Activated naive CD4-positive, alpha-beta T cell treated with anti-CD3 and anti-CD28 coated beads, Interleukin-2, amount 50 U/mL, for 24 hours (primary cell): ENCODE measurements at regions not wholly inside any gene's neighbourhood (a gene's known extent, or its start where the extent isn't known, plus 50 kb on each side); places are given as distances from the start of the nearest gene placed in this dataset.

ENCODE experiments used
- H3K27ac Mint-ChIP-seq: one replicate; pipeline ENCODE4 v1.8.0; 2021; ENCODE audit warnings: mild to moderate bottlenecking, mixed read lengths
- H3K27me3 Mint-ChIP-seq: one replicate; pipeline ENCODE4 v1.8.0; 2021; ENCODE audit warnings: mixed read lengths
- H3K36me3 Mint-ChIP-seq: one replicate; pipeline ENCODE4 v1.8.0; 2021; ENCODE audit warnings: mixed read lengths
- H3K4me1 Mint-ChIP-seq: one replicate; pipeline ENCODE4 v1.8.0; 2021; ENCODE audit warnings: mixed read lengths
- H3K4me3 Mint-ChIP-seq: one replicate; pipeline ENCODE4 v1.8.0; 2021; ENCODE audit warnings: mild to moderate bottlenecking, mixed read lengths
- H3K9me3 Mint-ChIP-seq: one replicate; pipeline ENCODE4 v1.8.0; 2021; ENCODE audit warnings: mixed read lengths

DNA sequence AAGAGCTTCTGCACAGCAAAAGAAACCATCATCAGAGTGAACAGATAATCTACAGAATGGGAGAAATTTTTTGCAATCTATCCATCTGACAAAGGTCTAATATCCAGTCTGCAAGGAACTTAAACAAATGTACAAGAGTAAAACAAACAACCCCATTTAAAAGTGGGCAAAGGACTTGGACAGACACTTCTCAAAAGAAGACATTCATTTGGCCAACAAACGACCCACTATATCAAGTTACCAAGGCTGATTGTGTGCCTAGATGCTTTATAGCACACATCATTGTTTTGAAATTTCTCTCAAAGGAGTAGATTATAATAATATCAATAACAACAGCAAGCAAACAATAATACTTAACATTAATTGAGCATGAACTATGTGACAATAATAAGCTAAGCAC is 117.1 kb downstream of the TFPI2 start:
- H3K9me3 Mint-ChIP-seq = peaks cover 5% of the 10 kb centered on the region
- H3K4me1 Mint-ChIP-seq = no peaks in the 10 kb centered on the region
- H3K36me3 Mint-ChIP-seq = no peaks in the 10 kb centered on the region
- H3K27ac Mint-ChIP-seq = no peak overlapping the region
- no peaks in the 10 kb centered on the region for H3K27me3 Mint-ChIP-seq
- no peak overlapping the region for H3K4me3 Mint-ChIP-seq

DNA sequence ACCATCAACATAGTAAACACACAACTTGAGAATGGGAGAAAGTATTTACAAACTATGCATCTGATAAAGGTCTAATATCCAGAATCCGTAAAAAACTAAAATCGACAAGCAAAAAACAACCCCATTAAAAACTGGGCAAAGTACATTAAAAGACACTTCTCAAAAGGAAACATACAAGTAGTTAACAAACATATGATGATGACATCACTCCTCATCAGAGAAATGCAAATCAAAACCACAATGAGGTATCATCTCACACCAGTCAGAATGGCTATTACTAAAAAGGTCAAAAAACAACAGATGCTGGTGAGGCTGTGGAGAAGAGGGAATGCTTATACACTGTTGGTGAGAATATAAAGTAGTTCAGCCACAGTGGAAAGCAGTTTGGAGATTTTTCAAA is 125.1 kb downstream of the TFPI2 start:
- Mint-ChIP-seq H3K4me3 (no peak overlapping the region), H3K9me3 (peaks cover 7% of the 10 kb centered on the region), H3K4me1 (no peaks in the 10 kb centered on the region), H3K27me3 (no peaks in the 10 kb centered on the region), H3K27ac (no peak overlapping the region), H3K36me3 (no peaks in the 10 kb centered on the region)

DNA sequence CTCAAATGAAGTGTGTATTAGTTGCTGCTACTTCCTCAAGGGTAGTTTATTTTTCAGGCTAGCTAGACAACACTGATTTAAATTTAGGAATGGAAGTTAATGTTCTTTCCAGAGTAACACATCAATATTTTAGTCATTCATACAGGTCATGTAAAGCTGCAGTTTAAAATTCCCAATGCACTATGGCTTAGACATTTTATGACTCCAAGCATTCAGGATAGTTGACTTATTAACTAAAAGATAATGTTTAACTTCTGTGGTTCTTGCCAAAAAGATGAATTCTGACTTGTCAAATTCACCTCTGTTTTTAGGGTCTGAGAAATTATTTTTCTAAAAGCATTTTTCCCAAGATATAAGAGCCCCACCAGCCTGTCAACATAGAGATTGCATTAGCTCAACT is 131.9 kb downstream of the TFPI2 start:
- H3K4me3 Mint-ChIP-seq = no peak overlapping the region

DNA sequence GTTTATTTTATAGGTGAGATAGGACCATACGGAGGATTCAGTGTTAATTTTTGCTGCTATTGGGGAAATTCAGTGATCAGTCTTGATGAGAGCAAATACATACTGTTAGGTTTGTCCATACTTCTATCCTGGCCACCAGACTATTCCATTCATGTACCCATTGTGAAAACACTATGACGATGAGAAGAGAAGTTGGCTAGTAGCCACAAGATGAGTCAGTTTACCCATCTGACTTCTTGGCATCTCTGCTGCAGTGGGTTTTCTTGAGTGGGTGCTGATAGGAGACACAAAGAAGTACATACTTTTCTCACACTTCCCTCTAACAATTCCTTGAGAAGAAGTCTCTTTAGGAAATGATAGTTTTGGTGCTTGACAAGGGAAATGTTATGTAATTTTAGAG is 133.1 kb downstream of the TFPI2 start:
- no peaks in the 10 kb centered on the region for H3K36me3 Mint-ChIP-seq
- H3K27ac Mint-ChIP-seq = no peak overlapping the region
- H3K4me1 Mint-ChIP-seq = no peaks in the 10 kb centered on the region
- H3K9me3 Mint-ChIP-seq = no peaks in the 10 kb centered on the region
- H3K4me3 Mint-ChIP-seq = no peak overlapping the region
- H3K27me3 Mint-ChIP-seq = no peaks in the 10 kb centered on the region

More for the DNA sequence above, 131.9 kb downstream of the TFPI2 start:
- Mint-ChIP-seq H3K27me3 (no peaks in the 10 kb centered on the region), H3K36me3 (no peaks in the 10 kb centered on the region), H3K4me1 (no peaks in the 10 kb centered on the region), H3K27ac (no peak overlapping the region), H3K9me3 (no peaks in the 10 kb centered on the region)

DNA sequence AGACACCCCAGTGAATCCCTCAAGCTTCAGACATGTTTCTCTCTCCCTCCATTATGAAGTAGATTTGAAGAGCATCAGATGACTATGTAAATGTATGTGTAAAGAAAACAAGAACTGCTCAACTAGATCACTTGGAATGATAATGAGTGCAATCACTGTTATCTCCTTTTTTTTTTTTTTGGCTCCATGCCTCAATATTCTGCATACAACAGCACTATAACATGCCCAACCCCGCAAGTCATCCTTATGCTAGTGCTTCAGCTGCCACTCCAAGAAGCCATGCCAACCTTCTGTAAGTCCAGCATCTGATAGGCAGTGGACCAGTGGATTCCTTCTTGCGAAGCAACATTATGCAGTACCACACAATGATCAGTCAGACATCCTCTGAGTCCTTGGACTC is 133.7 kb downstream of the TFPI2 start:
- no peaks in the 10 kb centered on the region for H3K4me1 Mint-ChIP-seq
- no peak overlapping the region for H3K4me3 Mint-ChIP-seq
- H3K9me3 Mint-ChIP-seq = no peaks in the 10 kb centered on the region
- H3K27me3 Mint-ChIP-seq = no peaks in the 10 kb centered on the region
- H3K36me3 Mint-ChIP-seq = no peaks in the 10 kb centered on the region
- H3K27ac Mint-ChIP-seq = no peak overlapping the region

DNA sequence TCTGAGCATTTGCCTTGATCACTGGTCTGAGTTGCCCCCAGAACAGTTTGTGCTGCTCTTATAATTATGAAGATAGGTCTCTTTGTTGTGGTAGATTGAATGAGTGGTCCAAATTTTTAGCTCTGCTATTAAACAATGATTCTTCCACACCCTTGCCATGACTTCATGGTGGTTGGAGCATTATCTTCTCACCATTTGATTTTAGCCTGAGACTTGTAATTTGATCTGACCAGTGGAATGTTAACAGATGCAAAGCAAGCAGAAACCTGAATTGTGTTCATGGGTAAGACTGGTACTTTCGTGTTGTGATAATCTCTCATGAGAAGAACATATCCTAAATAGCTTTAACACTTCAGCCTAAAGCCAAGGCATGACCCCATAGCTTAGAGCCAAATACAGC is 139.1 kb downstream of the TFPI2 start:
- Mint-ChIP-seq H3K4me1 (no peaks in the 10 kb centered on the region), H3K27ac (no peak overlapping the region), H3K4me3 (no peak overlapping the region), H3K27me3 (no peaks in the 10 kb centered on the region), H3K9me3 (peaks cover 5% of the 10 kb centered on the region), H3K36me3 (no peaks in the 10 kb centered on the region)

DNA sequence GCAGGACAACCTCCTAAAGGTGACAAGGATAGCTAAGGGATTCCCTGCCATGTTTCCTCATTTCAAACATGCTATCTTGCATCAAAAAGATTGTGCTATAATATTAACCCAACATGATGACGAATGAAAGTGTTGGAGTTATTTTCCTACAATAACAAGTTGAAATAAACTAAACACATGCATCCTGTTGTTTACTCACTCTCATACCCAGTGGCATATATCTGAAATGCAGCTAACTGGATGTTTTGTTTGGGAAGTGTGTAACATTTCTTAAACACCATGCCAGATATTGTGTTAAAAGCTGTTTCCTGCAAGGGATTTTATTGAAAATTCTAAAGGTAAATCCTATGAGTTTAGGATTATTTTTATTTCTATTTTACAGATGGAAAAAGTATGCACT is 139.6 kb downstream of the TFPI2 start:
- Mint-ChIP-seq H3K27ac (no peak overlapping the region), H3K9me3 (peaks cover 5% of the 10 kb centered on the region), H3K4me3 (no peak overlapping the region), H3K27me3 (no peaks in the 10 kb centered on the region), H3K36me3 (no peaks in the 10 kb centered on the region), H3K4me1 (no peaks in the 10 kb centered on the region)

DNA sequence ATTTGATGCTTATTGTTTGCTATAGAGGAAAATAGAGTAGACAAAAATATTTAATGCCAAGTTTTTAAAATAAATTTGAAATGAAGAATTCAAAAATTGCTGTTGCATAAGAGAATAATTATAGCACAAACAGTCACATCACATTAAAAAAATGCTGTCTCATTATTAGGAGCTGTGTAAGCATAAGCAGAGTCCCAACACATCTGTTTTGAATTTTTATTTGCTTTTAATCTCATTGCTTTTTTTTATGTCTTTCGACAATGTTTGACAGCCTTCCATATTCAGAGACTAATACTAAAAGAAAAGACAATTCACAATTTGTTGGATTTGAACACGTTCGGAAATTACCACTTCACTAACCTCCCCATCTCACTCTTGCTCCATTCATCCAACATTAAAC is 143.5 kb downstream of the TFPI2 start:
- no peaks in the 10 kb centered on the region for H3K36me3 Mint-ChIP-seq
- H3K4me3 Mint-ChIP-seq = no peak overlapping the region
- no peak overlapping the region for H3K27ac Mint-ChIP-seq
- no peaks in the 10 kb centered on the region for H3K4me1 Mint-ChIP-seq
- H3K9me3 Mint-ChIP-seq = peaks cover 10% of the 10 kb centered on the region
- H3K27me3 Mint-ChIP-seq = no peaks in the 10 kb centered on the region

DNA sequence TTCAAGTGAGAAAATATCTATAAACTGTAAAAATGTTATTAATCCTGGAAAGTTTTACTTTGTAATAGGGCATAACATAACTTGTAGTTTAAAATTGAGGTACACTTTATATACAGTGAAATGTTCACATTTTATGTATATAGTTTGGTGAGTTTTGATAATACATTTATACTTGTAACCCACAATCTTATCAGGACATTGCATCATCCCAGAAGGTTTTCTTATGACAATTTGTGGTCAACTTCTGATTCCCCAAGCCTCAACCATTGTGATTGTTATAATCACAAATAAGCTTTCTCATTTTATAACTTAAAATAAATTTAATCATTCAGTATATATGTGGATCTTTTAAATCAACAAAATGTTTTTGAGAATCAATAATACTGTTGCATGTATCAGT is 151.1 kb downstream of the TFPI2 start:
- peaks cover 4% of the 10 kb centered on the region for H3K9me3 Mint-ChIP-seq
- peaks cover 1% of the 10 kb centered on the region for H3K27me3 Mint-ChIP-seq
- no peak overlapping the region for H3K4me3 Mint-ChIP-seq
- no peaks in the 10 kb centered on the region for H3K4me1 Mint-ChIP-seq
- H3K36me3 Mint-ChIP-seq = no peaks in the 10 kb centered on the region
- H3K27ac Mint-ChIP-seq = no peak overlapping the region

DNA sequence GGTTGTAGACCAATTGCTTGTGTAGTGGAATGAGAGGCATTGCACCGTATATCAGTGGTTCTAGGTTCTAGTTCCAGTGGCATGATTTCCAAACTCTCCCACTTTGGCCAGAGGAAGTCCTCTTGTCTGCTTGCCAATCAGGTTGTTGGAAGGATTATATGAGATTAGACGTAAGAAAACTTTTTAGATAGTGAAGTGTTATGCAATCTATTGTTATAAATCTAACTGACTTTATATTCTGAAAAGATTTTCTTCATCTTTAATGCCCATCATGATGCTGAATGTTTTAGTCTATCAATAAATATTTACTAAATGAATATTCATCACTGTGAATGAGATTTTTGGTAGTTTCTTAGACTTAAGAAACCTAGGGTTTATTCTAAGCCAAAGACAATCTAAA is 152.6 kb downstream of the TFPI2 start:
- Mint-ChIP-seq H3K27ac (no peak overlapping the region), H3K27me3 (peaks cover 1% of the 10 kb centered on the region), H3K4me3 (no peak overlapping the region), H3K9me3 (peaks cover 4% of the 10 kb centered on the region), H3K4me1 (no peaks in the 10 kb centered on the region), H3K36me3 (no peaks in the 10 kb centered on the region)

DNA sequence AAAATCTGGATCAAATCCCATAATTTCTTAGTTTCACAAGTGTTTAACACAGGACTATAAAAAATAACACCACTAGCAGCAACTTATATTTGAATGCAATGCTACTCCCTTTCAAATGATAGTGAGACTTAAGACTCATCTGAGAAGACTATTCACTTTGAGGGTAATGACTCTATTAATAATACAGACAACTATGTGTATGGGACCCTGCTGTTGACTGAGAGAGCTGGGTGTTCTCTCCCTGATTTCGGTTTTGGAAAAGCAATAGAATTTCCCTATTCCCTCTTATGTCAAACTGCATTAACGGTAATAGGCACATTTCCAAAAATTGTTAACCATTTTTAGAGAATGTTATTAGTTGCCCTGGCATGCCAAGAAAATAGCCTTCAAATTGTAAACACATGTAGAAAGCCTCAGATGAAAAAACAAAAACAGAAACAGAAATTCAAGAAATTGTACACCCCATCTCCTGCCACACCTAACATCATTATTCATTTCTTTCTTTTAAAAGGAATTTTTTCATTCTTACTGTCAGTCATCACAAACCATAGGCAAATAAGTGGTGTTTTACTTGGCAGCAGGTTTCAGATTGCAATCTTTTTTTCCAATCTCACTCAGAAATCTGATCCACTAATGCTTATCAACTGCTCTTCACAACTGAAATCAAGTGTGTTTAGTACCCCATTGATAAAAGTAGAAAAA is 153.7 kb downstream of the TFPI2 start:
- Mint-ChIP-seq H3K4me3 (no peak overlapping the region), H3K36me3 (no peaks in the 10 kb centered on the region), H3K4me1 (no peaks in the 10 kb centered on the region), H3K27me3 (peaks cover 1% of the 10 kb centered on the region), H3K9me3 (no peaks in the 10 kb centered on the region), H3K27ac (no peak overlapping the region)

DNA sequence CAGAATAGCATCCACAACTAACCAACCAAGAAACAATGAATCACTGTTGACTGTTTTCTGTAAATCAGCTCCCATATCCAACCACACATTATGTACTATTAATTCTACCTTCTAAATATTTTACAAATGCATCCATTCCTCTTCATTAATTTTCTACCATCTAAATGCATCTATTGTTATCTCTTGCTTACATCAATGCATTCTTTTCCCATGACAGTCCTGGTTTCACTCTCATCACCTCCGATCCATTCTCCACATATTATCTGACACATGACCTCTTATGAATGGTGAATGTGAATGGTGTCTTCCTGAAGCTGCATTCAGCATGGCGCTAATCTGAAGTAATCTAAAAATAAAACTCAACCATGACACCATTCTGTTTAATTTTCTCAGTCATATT is 153.8 kb upstream of the CALCR start:
- no peaks in the 10 kb centered on the region for H3K36me3 Mint-ChIP-seq
- H3K4me3 Mint-ChIP-seq = no peak overlapping the region
- no peaks in the 10 kb centered on the region for H3K4me1 Mint-ChIP-seq
- no peaks in the 10 kb centered on the region for H3K27me3 Mint-ChIP-seq
- H3K27ac Mint-ChIP-seq = no peak overlapping the region
- no peaks in the 10 kb centered on the region for H3K9me3 Mint-ChIP-seq

DNA sequence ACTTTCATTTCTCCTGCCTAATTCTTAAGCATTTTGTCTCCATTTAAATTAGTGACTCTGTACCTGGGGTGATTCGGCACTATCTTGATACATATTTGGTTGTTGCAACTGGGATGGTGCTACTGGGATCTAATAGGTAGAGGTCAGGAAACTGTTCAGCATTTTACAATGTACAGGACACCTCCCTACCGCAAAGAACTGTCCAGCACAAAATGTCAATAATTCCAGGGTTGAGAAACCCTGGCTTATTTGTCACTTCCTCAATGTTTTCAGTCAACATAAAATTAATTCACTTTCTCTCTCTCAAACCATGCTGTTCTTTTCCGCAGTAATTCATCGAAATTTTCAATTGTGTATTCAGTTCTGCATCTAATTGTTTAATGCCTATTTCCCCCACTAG is 151.4 kb upstream of the CALCR start:
- no peak overlapping the region for H3K27ac Mint-ChIP-seq
- peaks cover 5% of the 10 kb centered on the region for H3K9me3 Mint-ChIP-seq
- no peaks in the 10 kb centered on the region for H3K27me3 Mint-ChIP-seq
- H3K36me3 Mint-ChIP-seq = no peaks in the 10 kb centered on the region
- no peak overlapping the region for H3K4me3 Mint-ChIP-seq
- H3K4me1 Mint-ChIP-seq = no peaks in the 10 kb centered on the region

DNA sequence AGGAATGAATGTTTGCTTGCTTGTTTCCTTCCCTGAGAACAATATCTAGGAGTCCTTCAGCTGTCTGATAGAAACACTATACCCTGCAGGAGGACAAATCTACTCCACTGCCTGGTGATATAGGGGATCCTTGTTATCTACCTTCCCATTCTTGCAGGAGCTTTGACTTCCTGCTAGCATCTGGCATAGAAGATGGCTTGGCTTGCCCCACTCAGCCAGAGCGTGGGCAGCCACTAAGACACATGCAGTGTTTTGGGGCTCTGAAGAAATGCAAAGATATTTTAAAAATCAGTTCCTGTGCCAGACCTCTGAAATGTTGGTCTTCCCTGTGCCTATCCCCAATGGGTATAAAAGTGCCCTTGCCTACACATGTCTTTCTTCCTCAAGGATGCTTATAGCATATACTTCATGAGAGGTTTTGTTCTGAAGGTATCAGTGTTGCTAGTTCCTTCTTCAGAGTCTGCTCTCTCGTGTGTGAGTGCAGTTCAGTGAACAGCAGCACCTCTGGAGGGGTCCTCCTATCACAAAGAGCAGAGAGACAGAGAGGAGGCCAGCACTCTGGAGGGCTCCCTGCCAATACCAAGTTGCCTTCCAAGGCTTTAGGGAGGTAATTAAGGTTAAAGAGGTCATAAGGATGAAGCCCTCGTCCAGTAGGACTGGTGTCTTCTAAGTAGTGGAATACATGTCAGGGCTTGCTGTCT is 149.1 kb upstream of the CALCR start:
- Mint-ChIP-seq H3K27me3 (no peaks in the 10 kb centered on the region), H3K27ac (no peak overlapping the region), H3K36me3 (no peaks in the 10 kb centered on the region), H3K9me3 (peaks cover 5% of the 10 kb centered on the region), H3K4me1 (no peaks in the 10 kb centered on the region), H3K4me3 (no peak overlapping the region)

DNA sequence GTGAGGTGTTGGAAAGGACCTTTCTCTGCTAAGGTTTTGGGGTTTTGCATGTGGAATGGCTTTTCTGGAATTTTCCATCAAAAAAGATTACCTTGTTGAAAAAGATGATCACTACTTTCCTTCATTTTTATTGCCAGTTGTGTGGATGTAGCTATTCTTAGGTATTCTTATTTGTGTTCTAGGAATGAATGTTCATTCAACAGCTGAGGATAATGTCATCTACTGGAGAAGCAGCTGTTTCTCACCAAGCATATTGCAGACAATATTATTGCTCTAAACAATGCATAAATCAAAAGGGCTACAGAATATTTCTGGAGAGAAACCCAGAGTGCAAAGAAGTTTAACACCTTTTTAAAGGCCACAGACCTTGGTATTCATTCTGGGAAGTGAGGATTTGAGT is 145.6 kb upstream of the CALCR start:
- no peaks in the 10 kb centered on the region for H3K27me3 Mint-ChIP-seq
- no peaks in the 10 kb centered on the region for H3K4me1 Mint-ChIP-seq
- H3K36me3 Mint-ChIP-seq = no peaks in the 10 kb centered on the region
- H3K27ac Mint-ChIP-seq = no peak overlapping the region
- peaks cover 5% of the 10 kb centered on the region for H3K9me3 Mint-ChIP-seq
- no peak overlapping the region for H3K4me3 Mint-ChIP-seq

DNA sequence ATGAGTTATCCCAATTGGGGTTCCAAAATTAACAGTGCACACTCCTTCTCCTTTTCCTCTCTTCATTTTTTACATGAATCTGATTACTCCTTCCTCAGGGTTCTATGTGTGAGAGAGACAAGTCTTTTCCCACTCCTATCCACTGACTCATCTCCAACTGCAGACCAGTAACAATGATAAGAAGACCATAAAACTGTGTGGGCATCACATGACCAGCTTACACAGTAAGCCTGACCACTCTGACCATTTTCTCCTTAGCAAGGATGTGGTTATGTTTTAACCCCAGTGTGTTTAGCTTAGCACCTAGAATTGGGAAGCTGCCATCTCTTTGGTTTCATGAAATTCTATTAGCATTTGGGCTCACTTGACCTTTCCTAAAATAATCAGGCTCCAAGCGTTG is 145.0 kb upstream of the CALCR start:
- peaks cover 5% of the 10 kb centered on the region for H3K9me3 Mint-ChIP-seq
- peaks cover 1% of the 10 kb centered on the region for H3K27me3 Mint-ChIP-seq
- no peaks in the 10 kb centered on the region for H3K4me1 Mint-ChIP-seq
- H3K4me3 Mint-ChIP-seq = no peak overlapping the region
- H3K27ac Mint-ChIP-seq = no peak overlapping the region
- no peaks in the 10 kb centered on the region for H3K36me3 Mint-ChIP-seq
